AG09319 (cell line): ENCODE measurements at regions not wholly inside any gene's neighbourhood (a gene's known extent, or its start where the extent isn't known, plus 50 kb on each side); places are given as distances from the start of the nearest gene placed in this dataset.

ENCODE experiments used
- DNase-seq: peaks from one replicate; pipeline ENCODE4 v3.0.0-alpha.2; 2010; ENCODE audit warnings: low read depth; ENCODE audit errors: extremely low read depth
- TF ChIP-seq, protein P1 (sequence below): IDR thresholded peaks from 2 replicates; pipeline ENCODE4 v1.5.1; 2011; ENCODE audit warnings: low read depth, mild to moderate bottlenecking, inconsistent platforms, low read length, moderate library complexity

GRCh38 chr5:44454002-44454401 lies 64.8 kb upstream of the FGF10 start:
- DNase-seq = no peak
- TF ChIP-seq, protein P1, sequence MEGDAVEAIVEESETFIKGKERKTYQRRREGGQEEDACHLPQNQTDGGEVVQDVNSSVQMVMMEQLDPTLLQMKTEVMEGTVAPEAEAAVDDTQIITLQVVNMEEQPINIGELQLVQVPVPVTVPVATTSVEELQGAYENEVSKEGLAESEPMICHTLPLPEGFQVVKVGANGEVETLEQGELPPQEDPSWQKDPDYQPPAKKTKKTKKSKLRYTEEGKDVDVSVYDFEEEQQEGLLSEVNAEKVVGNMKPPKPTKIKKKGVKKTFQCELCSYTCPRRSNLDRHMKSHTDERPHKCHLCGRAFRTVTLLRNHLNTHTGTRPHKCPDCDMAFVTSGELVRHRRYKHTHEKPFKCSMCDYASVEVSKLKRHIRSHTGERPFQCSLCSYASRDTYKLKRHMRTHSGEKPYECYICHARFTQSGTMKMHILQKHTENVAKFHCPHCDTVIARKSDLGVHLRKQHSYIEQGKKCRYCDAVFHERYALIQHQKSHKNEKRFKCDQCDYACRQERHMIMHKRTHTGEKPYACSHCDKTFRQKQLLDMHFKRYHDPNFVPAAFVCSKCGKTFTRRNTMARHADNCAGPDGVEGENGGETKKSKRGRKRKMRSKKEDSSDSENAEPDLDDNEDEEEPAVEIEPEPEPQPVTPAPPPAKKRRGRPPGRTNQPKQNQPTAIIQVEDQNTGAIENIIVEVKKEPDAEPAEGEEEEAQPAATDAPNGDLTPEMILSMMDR = no peak

GRCh38 chr5:44446399-44446798 lies 57.2 kb upstream of the FGF10 start:
- TF ChIP-seq, protein P1 = no peak
- DNase-seq = no peak

DNA sequence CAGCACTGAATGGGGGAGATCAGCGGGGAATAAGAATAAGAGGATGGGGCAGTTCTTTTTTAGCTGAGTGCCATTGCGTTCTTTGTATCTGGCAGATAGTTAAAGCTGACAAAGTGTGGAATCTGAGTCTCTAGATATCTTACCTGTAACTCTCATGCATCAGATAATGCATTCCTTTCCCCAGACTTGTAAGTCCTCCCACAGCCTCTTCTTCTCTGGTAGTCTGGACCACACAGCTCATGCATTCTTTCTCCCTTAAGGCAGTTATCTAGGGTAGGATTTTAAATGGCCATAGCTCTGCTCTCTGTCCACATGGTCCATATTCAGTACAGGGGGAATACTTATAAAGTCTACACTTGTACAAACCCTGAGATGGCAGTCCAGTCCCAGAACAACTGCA lies 54.0 kb upstream of the FGF10 start:
- TF ChIP-seq, protein P1 = no peak
- DNase-seq = no peak

GRCh38 chr5:44441460-44441859 lies 52.2 kb upstream of the FGF10 start:
- DNase-seq = no peak
- TF ChIP-seq, protein P1 = no peak

DNA sequence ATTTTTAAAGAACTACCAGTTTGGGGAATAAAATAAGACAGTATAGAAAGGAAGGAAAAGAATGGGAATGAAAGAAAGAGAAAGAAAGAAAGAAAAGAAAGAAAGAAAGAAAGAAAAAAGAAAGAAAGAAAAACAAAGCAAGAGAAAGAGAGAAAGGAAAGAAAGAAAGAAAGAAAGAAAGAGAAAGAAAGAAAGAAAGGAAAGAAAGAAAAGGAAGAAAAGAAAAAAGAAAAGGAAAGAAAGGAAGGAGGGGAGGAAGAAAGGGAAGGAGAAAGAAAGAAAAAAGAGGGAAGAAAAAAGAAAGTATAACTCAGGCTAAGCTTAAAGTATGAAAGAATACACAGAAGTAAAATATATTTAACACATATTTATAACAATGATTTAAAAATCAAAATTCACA lies 51.0 kb upstream of the FGF10 start:
- no peak for DNase-seq

More for the DNA sequence above, 51.0 kb upstream of the FGF10 start:
- TF ChIP-seq, protein P1 = no peak
